PC-9 (cell line): ENCODE measurements at regions not wholly inside any gene's neighbourhood (a gene's known extent, or its start where the extent isn't known, plus 50 kb on each side); places are given as distances from the start of the nearest gene placed in this dataset.

ENCODE experiments used
- BruUV-seq: library from RNA; stranded (reverse); fragments of 400-500 nt; replicated peaks from 2 replicates; lab custom pipeline; 2021; lab: Mats Ljungman, UMichigan
- CTCF ChIA-PET: fragments of 300-600 bp; sonication (Branson Sonifier 250); formaldehyde crosslinking; loops from one replicate; lab custom pipeline; 2022; ENCODE audit warnings: antibody characterized with exemption; lab: Charles Lee
- POLR2A ChIA-PET: fragments of 300-600 bp; sonication (Branson Sonifier 250); formaldehyde crosslinking; loops from one replicate; lab custom pipeline; 2022; ENCODE audit warnings: antibody characterized with exemption; ENCODE audit not compliant: unreplicated experiment; lab: Charles Lee
- DNase-seq, 2 experiments: peaks; one replicate each; pipeline versions ENCODE4 v3.0.0 to v3.0.0-alpha.2; 2015 to 2022; ENCODE audit warnings: mixed read lengths in 1 of 2
- H2AFZ ChIP-seq: fragments of 200-600 bp; sonication (generic); 2 replicates; pipeline ENCODE4 v1.8.1; 2017; ENCODE audit warnings: antibody characterized with exemption
- H3F3A ChIP-seq: fragments of 200-600 bp; sonication (generic); 2 replicates; pipeline ENCODE4 v1.8.1; 2017; ENCODE audit warnings: antibody characterized with exemption, mild to moderate bottlenecking, low read depth; ENCODE audit not compliant: insufficient read depth
- H3K27ac ChIP-seq: fragments of 200-600 bp; sonication (generic); 2 replicates; pipeline ENCODE4 v1.6.1; 2016; ENCODE audit warnings: mixed run types
- H3K27me3 ChIP-seq: fragments of 200-600 bp; sonication (generic); 2 replicates; pipeline ENCODE4 v1.6.1; 2016; ENCODE audit warnings: low read depth, mixed run types; ENCODE audit not compliant: insufficient read depth
- H3K36me3 ChIP-seq: fragments of 200-600 bp; sonication (generic); 2 replicates; pipeline ENCODE4 v1.6.1; 2016; ENCODE audit warnings: low read depth, mixed run types
- H3K4me1 ChIP-seq: fragments of 200-600 bp; sonication (generic); replicated peaks from 2 replicates; pipeline ENCODE4 v1.6.1; 2016; ENCODE audit warnings: mixed run types; ENCODE audit not compliant: insufficient read depth
- H3K4me2 ChIP-seq: fragments of 200-600 bp; sonication (generic); 2 replicates; pipeline ENCODE4 v1.6.1; 2017; ENCODE audit warnings: mixed run types
- H3K4me3 ChIP-seq: fragments of 200-600 bp; sonication (generic); 2 replicates; pipeline ENCODE4 v1.6.1; 2016; ENCODE audit warnings: mixed run types
- H3K79me2 ChIP-seq: fragments of 200-600 bp; sonication (generic); 2 replicates; pipeline ENCODE4 v1.6.1; 2017; ENCODE audit warnings: low read depth, mixed run types
- H3K9me2 ChIP-seq: fragments of 200-600 bp; sonication (generic); 2 replicates; pipeline ENCODE4 v1.8.1; 2017; ENCODE audit warnings: mild to moderate bottlenecking; ENCODE audit not compliant: insufficient read depth
- H3K9me3 ChIP-seq: fragments of 200-600 bp; sonication (generic); 2 replicates; pipeline ENCODE4 v1.8.1; 2016; ENCODE audit warnings: low read depth; ENCODE audit not compliant: insufficient read depth
- H4K20me1 ChIP-seq: fragments of 200-600 bp; sonication (generic); 2 replicates; pipeline ENCODE4 v1.8.1; 2017; ENCODE audit not compliant: insufficient read depth
- EZH2 ChIP-seq: fragments of 200-600 bp; sonication (generic); IDR thresholded peaks from 2 replicates; pipeline ENCODE4 v1.8.0; 2017; ENCODE audit warnings: antibody characterized with exemption, low read depth
- intact Hi-C: fragments of 100-400 bp; cut with micrococcal nuclease; formaldehyde crosslinking; loops from one replicate; pipeline ENCODE4 v1.10.0; 2022; ENCODE audit not compliant: unreplicated experiment
- TF ChIP-seq, protein P1 (sequence below): fragments of 200-600 bp; sonication (generic); conservative IDR thresholded peaks from 2 replicates; pipeline ENCODE4 v1.6.1; 2017; ENCODE audit warnings: mixed run types, antibody characterized with exemption, mild to moderate bottlenecking, moderate library complexity

DNA sequence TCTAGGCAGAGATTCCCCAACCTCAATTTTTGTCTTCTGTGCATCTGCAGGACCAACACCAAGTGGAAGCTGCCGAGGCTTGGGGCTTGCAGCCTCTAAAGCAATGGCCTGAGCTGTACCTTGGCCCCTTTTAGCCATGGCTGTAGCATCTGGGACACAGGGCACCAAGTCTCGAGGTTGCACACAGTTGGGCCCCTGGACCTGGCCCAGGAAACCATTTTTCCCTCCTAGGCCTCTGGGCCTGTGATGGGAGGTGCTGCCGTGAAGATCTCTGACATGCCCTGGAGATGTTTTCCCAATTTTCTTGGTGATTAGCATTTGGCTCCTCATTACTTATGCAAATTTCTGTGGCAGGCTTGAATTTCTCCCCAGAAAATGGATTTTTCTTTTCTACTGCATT is 105.7 kb upstream of the LDAH start:
- Histone ChIP-seq H3K79me2 (no peaks in the 10 kb centered on the region), H3K36me3 (no peaks in the 10 kb centered on the region), H2AFZ (no peak overlapping the region), H3K4me3 (no peak overlapping the region), H3K27me3 (peaks cover 6% of the 10 kb centered on the region; the same call in 1 of the 2 replicates), H3F3A (no peaks in the 10 kb centered on the region), H3K27ac (no peak overlapping the region), H3K4me2 (no peak overlapping the region), H3K9me3 (no peaks in the 10 kb centered on the region), H3K4me1 (no peaks in the 10 kb centered on the region), H4K20me1 (no peaks in the 10 kb centered on the region; the same call in 1 of the 2 replicates), H3K9me2 (no peaks in the 10 kb centered on the region)
- POLR2A ChIA-PET, result no interaction called here
- CTCF ChIA-PET, result no interaction called here
- TF ChIP-seq EZH2, result no peak
- TF ChIP-seq, protein P1, sequence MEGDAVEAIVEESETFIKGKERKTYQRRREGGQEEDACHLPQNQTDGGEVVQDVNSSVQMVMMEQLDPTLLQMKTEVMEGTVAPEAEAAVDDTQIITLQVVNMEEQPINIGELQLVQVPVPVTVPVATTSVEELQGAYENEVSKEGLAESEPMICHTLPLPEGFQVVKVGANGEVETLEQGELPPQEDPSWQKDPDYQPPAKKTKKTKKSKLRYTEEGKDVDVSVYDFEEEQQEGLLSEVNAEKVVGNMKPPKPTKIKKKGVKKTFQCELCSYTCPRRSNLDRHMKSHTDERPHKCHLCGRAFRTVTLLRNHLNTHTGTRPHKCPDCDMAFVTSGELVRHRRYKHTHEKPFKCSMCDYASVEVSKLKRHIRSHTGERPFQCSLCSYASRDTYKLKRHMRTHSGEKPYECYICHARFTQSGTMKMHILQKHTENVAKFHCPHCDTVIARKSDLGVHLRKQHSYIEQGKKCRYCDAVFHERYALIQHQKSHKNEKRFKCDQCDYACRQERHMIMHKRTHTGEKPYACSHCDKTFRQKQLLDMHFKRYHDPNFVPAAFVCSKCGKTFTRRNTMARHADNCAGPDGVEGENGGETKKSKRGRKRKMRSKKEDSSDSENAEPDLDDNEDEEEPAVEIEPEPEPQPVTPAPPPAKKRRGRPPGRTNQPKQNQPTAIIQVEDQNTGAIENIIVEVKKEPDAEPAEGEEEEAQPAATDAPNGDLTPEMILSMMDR, result no peak
- intact Hi-C loops, result no loop called here
- no peak for DNase-seq
- no TSS peak for BruUV-seq

DNA sequence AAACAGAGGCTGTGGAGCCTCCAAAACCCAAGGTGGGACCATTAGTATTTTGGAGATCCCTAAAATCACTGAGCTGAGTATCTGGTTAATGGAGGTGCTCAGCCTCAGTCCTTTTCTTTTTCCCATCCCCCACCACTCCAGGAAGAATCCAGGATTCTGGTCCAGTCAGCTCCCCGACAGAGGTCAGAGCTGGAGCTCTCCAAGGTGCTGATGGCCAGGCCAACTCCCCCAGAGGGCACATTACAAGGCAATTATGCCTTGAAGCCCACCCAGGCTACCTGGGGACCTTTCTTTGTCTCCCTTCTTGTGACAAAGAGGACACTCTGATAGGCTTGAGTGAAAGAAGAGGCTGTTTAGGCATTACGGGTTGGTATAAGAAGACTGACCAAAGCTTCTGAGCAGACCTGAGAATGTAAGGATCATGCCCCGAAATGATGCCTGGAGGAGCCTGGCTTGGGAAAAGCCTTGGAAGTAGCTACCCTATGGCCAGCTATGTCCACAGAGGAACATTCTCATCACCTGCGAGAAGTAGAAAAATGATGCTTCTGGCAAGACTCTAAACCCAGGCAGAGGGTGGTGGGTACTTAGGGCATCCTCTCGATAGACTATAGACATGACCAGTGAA is 102.5 kb upstream of the LDAH start:
- H4K20me1 ChIP-seq, result no peaks in the 10 kb centered on the region; the same call in 1 of the 2 replicates
- no peak for DNase-seq
- H3F3A ChIP-seq, result no peaks in the 10 kb centered on the region
- ChIA-PET CTCF (no interaction called here), POLR2A (no interaction called here)
- BruUV-seq, result no TSS peak
- H3K9me2 ChIP-seq, result no peaks in the 10 kb centered on the region
- H3K4me1 ChIP-seq, result no peaks in the 10 kb centered on the region
- H3K4me3 ChIP-seq, result no peak overlapping the region
- intact Hi-C loops, result no loop called here
- H3K79me2 ChIP-seq, result no peaks in the 10 kb centered on the region
- TF ChIP-seq, protein P1, result no peak
- TF ChIP-seq EZH2, result no peak
- H3K4me2 ChIP-seq, result no peak overlapping the region
- H3K9me3 ChIP-seq, result no peaks in the 10 kb centered on the region
- H2AFZ ChIP-seq, result no peak overlapping the region
- no peak overlapping the region for H3K27ac ChIP-seq
- H3K27me3 ChIP-seq, result peaks cover 10% of the 10 kb centered on the region; the same call in 1 of the 2 replicates
- H3K36me3 ChIP-seq, result no peaks in the 10 kb centered on the region

DNA sequence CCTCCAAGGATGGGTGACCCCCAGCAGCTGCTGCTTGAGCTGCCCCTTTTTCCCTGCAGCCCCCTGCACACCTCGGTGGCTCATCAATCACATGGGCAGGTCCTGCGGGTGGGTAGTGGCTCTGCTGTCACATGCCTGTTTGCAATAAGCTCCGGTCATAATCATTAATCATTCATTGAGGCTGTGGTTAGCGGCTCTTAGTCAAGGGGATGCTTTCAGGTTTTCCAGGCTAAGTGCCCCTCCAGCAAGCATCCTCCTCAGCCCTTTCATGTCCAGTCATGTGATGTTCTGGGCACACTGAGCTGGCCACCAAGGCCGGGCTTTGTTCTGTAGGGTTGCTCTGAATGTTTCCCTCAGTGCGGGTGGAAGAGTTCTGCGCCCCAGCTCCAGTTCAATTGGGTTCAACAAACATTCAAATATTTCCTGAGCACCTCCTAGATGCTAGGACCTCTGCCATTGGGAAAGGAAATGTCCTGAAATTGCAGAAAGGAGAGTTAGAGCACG is 96.4 kb upstream of the LDAH start:
- no peak overlapping the region for H2AFZ ChIP-seq
- intact Hi-C loops, result no loop called here
- CTCF ChIA-PET, result no interaction called here
- POLR2A ChIA-PET, result no interaction called here
- H3K27me3 ChIP-seq, result peaks cover 66% of the 10 kb centered on the region
- H3K27ac ChIP-seq, result no peak overlapping the region
- no peaks in the 10 kb centered on the region for H3F3A ChIP-seq
- no peaks in the 10 kb centered on the region for H3K4me1 ChIP-seq
- TF ChIP-seq, protein P1, result no peak
- no peak for TF ChIP-seq EZH2
- no peak for DNase-seq
- no peak overlapping the region for H3K4me3 ChIP-seq
- no peaks in the 10 kb centered on the region for H4K20me1 ChIP-seq
- no TSS peak for BruUV-seq
- no peaks in the 10 kb centered on the region for H3K36me3 ChIP-seq
- no peaks in the 10 kb centered on the region for H3K9me2 ChIP-seq
- no peaks in the 10 kb centered on the region for H3K9me3 ChIP-seq
- H3K79me2 ChIP-seq, result no peaks in the 10 kb centered on the region
- no peak overlapping the region for H3K4me2 ChIP-seq
